ENCODE measurements at regions not wholly inside any gene's neighbourhood (a gene's known extent, or its start where the extent isn't known, plus 50 kb on each side); places are given as distances from the start of the nearest gene placed in this dataset.

- no peaks in the 10 kb centered on the region for H3K9me3 ChIP-seq (ENCODE audit: insufficient read depth in 2 of 2, low read depth in 1 of 2, low read length in 1 of 2)
- no peak overlapping the region for H3K56ac ChIP-seq (replicated peaks; ENCODE audit: insufficient read length, low read depth, low read length)
- TF ChIP-seq CBX8 (IDR thresholded peaks at IDR 0.05; ENCODE audit: borderline replicate concordance, low read depth, low read length) (no peak), POLR2AphosphoS5 (IDR thresholded peaks at IDR 0.05; ENCODE audit: low read depth, low read length) (no peak), EGR1 (IDR thresholded peaks at IDR 0.05; ENCODE audit: borderline replicate concordance, low read depth, low read length) (no peak), SIX5 (IDR thresholded peaks at IDR 0.05; ENCODE audit: low read depth, low read length) (no peak), KDM1A (IDR thresholded peaks at IDR 0.05; ENCODE audit: borderline replicate concordance, low read length) (no peak), TEAD4 (IDR thresholded peaks at IDR 0.05; ENCODE audit: low read depth, low read length) (no peak), CREB1 (IDR thresholded peaks at IDR 0.05) (no peak), TBP (IDR thresholded peaks at IDR 0.05; ENCODE audit: low read depth, low read length) (no peak), EP300 (IDR thresholded peaks at IDR 0.05; ENCODE audit: borderline replicate concordance in 1 of 2, low read depth in 2 of 2, low read length in 2 of 2) (no peak), SUZ12 (IDR thresholded peaks at IDR 0.05; ENCODE audit: low read length) (no peak), SAP30 (IDR thresholded peaks at IDR 0.05; ENCODE audit: insufficient read depth, insufficient replicate concordance, low read length) (no peak), NANOG (IDR thresholded peaks at IDR 0.05; ENCODE audit: insufficient read depth, low read depth, low read length, poor library complexity, severe bottlenecking) (no peak), MAX (IDR thresholded peaks at IDR 0.05) (no peak), SIN3A (conservative IDR thresholded peaks at IDR 0.05 in 1 of 2, IDR thresholded peaks at IDR 0.05 in 1 of 2; ENCODE audit: low read depth in 1 of 2, low read length in 2 of 2) (no peak)
- no peaks in the 10 kb centered on the region for H3K79me1 ChIP-seq (ENCODE audit: low read depth, low read length)
- no peak overlapping the region for H4K5ac ChIP-seq (ENCODE audit: insufficient read length, low read depth, low read length)
- FAIRE-seq (no peak), DNase-seq (ENCODE audit: low read depth in 1 of 2, low spot score in 2 of 2) (no peak)
- no peak overlapping the region for H3K9ac ChIP-seq (replicated peaks in 1 of 4; ENCODE audit: extremely low read depth in 1 of 4, low read depth in 3 of 4, low read length in 3 of 4)
- H3K79me2 ChIP-seq (ENCODE audit: control insufficient read depth in 1 of 2, insufficient read depth in 2 of 2, low read length in 2 of 2): no peaks in the 10 kb centered on the region
- no peak overlapping the region for H4K91ac ChIP-seq (replicated peaks; ENCODE audit: insufficient read length, low read length)
- no peaks in the 10 kb centered on the region for H3K36me3 ChIP-seq (ENCODE audit: control insufficient read depth in 2 of 4, insufficient read depth in 4 of 4, low read length in 3 of 4)
- peaks cover 0 to 2% (median under 1%) of the 10 kb centered on the region in 4 experiments; a peak in 3 of 7 replicates for H3K4me1 ChIP-seq (replicated peaks in 1 of 4; ENCODE audit: control insufficient read depth in 3 of 4, insufficient read depth in 4 of 4, low read length in 3 of 4)
- no peak overlapping the region for H3K4me2 ChIP-seq (ENCODE audit: insufficient read depth in 1 of 2, low read depth in 2 of 2, low read length in 2 of 2)
- no peak overlapping the region for H2BK20ac ChIP-seq (ENCODE audit: low read length)
- no peaks in the 10 kb centered on the region for H3K23me2 ChIP-seq (ENCODE audit: low read depth, low read length)
- H3K27ac ChIP-seq (ENCODE audit: low read depth, low read length): no peak overlapping the region
- H2BK12ac ChIP-seq (ENCODE audit: low read depth, low read length): no peak overlapping the region
- H3K23ac ChIP-seq (ENCODE audit: insufficient read length): no peak overlapping the region
- H2BK120ac ChIP-seq (replicated peaks; ENCODE audit: low read depth, low read length): no peak overlapping the region
- H3K4ac ChIP-seq (replicated peaks; ENCODE audit: insufficient read length, low read depth, low read length): no peak overlapping the region
- WGBS, 2 experiments (ENCODE audit: extremely low coverage in 1 of 2, insufficient coverage in 1 of 2, insufficient read length in 1 of 2, insufficient replicate concordance in 2 of 2, low coverage in 1 of 2, low lambda C conversion rate in 2 of 2, missing lambda C conversion rate in 1 of 2): 86% methylated on average over 5 of the region's 5 CpGs; no CpG with 5 or more reads in 1 of the 2 experiments
- no peaks in the 10 kb centered on the region for H3K27me3 ChIP-seq (replicated peaks in 1 of 4; ENCODE audit: control insufficient read depth in 3 of 4, extremely low read depth in 1 of 4, insufficient read depth in 3 of 4, low read length in 3 of 4)
- no peak overlapping the region for H3K4me3 ChIP-seq (ENCODE audit: extremely low read depth in 1 of 4, insufficient read depth in 2 of 4, low read depth in 3 of 4, low read length in 4 of 4)
- ChIA-PET POLR2A (ENCODE audit: partially characterized antibody) (no interaction called here), CTCF (ENCODE audit: partially characterized antibody) (interaction anchor here (0.6 kb wide), 2 partner anchors 283 to 367 kb away, joined by 3 read pairs; no protein-coding TSS in a partner anchor)
- no peak overlapping the region for H4K8ac ChIP-seq (ENCODE audit: extremely low read depth, insufficient read depth, low read length)
- no peaks in the 10 kb centered on the region for H4K20me1 ChIP-seq (replicated peaks in 1 of 2; ENCODE audit: control insufficient read depth in 1 of 2, insufficient read depth in 2 of 2, low read length in 2 of 2)
- no peak overlapping the region for H3K18ac ChIP-seq (ENCODE audit: extremely low read depth, low read length)
- H2BK15ac ChIP-seq (ENCODE audit: low read length): no peak overlapping the region
- H2AFZ ChIP-seq (ENCODE audit: low read length): no peak overlapping the region
- H3K14ac ChIP-seq (ENCODE audit: insufficient read length): no peak overlapping the region
- H2AK5ac ChIP-seq (ENCODE audit: low read depth, low read length): no peak overlapping the region
- H2BK5ac ChIP-seq (ENCODE audit: low read depth, low read length): no peak overlapping the region
These were observed 180.0 kb upstream of the DMAC1 start for GRCh38 chr9:7979611-7980010.
